ENCODE measurements at regions not wholly inside any gene's neighbourhood (a gene's known extent, or its start where the extent isn't known, plus 50 kb on each side); places are given as distances from the start of the nearest gene placed in this dataset.
A peak's percentile ranks its signal among the peaks of the same experiment; 100 is the strongest.
"Not testable (repeated sequence)": the region's sequence is repeated elsewhere in the genome, so short reads cannot be mapped to it uniquely, and the experiment has no call there.

- Histone ChIP-seq H3K27ac (no peak overlapping the region), H3K4me1 (no peaks in the 10 kb centered on the region), H3K27me3 (no peaks in the 10 kb centered on the region), H3K9me3 (no peaks in the 10 kb centered on the region), H3K36me3 (replicated peaks in 1 of 2; ENCODE audit: insufficient read depth in 1 of 2, low read depth in 2 of 2) (no peaks in the 10 kb centered on the region), H3K4me3 (no peak overlapping the region)
- intact Hi-C loops (cut with DNase I), result no loop called here
- DNase-seq (no peak), ATAC-seq (no peak)
- 56 to 60% methylated on average over 4 of the region's 4 CpGs for WGBS, 2 donors
- TF ChIP-seq CTCF (IDR thresholded peaks at IDR 0.05) (no peak), POLR2A (IDR thresholded peaks at IDR 0.05) (no peak)
Observed at GRCh38 chr16:25563700-25564099, 128.1 kb upstream of the HS3ST4 start.

- H3K9me3 ChIP-seq; H3K4me3 ChIP-seq; H3K36me3 ChIP-seq (replicated peaks in 1 of 2; ENCODE audit: insufficient read depth in 1 of 2, low read depth in 2 of 2); H3K27me3 ChIP-seq; H3K27ac ChIP-seq; ATAC-seq; DNase-seq; intact Hi-C loops (cut with DNase I); H3K4me1 ChIP-seq: not testable (repeated sequence)
- WGBS, 2 donors, result 85 to 90% methylated on average over 3 of the region's 3 CpGs
Observed at GRCh38 chr16:25561723-25562122, 130.0 kb upstream of the HS3ST4 start.

- H3K27ac ChIP-seq; H3K36me3 ChIP-seq (replicated peaks in 1 of 2; ENCODE audit: insufficient read depth in 1 of 2, low read depth in 2 of 2); H3K9me3 ChIP-seq; intact Hi-C loops (cut with DNase I); ATAC-seq; DNase-seq; H3K27me3 ChIP-seq; H3K4me1 ChIP-seq; H3K4me3 ChIP-seq: not testable (repeated sequence)
- 68% methylated on average over 4 of the region's 4 CpGs for WGBS, 2 donors
Observed at GRCh38 chr16:25556968-25557312, 134.8 kb upstream of the HS3ST4 start.

GRCh38 chr16:25556289-25556967, 135.3 kb upstream of the HS3ST4 start:
- H3K4me3 ChIP-seq; H3K36me3 ChIP-seq (replicated peaks in 1 of 2; ENCODE audit: insufficient read depth in 1 of 2, low read depth in 2 of 2); H3K27me3 ChIP-seq; ATAC-seq; H3K9me3 ChIP-seq; H3K27ac ChIP-seq; intact Hi-C loops (cut with DNase I); H3K4me1 ChIP-seq: not testable (repeated sequence)
- 63 to 67% methylated on average over 9 to 15 of the region's 15 CpGs for WGBS, 2 donors
- DNase-seq, result peak in 1 of 4 donors; percentile 5

- TF ChIP-seq POLR2A (IDR thresholded peaks at IDR 0.05) (no peak), CTCF (IDR thresholded peaks at IDR 0.05) (no peak)
- ATAC-seq (no peak), DNase-seq (peak in 1 of 4 donors; percentile 7)
- intact Hi-C loops (cut with DNase I), result no loop called here
- Histone ChIP-seq H3K4me3 (no peak overlapping the region), H3K4me1 (peaks cover 3% of the 10 kb centered on the region), H3K27ac (no peak overlapping the region), H3K36me3 (replicated peaks in 1 of 2; ENCODE audit: insufficient read depth in 1 of 2, low read depth in 2 of 2) (no peaks in the 10 kb centered on the region), H3K27me3 (no peaks in the 10 kb centered on the region), H3K9me3 (no peaks in the 10 kb centered on the region)
- WGBS, 2 donors, result 67 to 74% methylated on average over 4 of the region's 4 CpGs
Observed at GRCh38 chr16:25553711-25554436, 137.9 kb upstream of the HS3ST4 start.

GRCh38 chr16:25550647-25551046, 141.1 kb upstream of the HS3ST4 start:
- TF ChIP-seq POLR2A (IDR thresholded peaks at IDR 0.05) (no peak), CTCF (IDR thresholded peaks at IDR 0.05) (no peak)
- Histone ChIP-seq H3K9me3 (no peaks in the 10 kb centered on the region), H3K27me3 (no peaks in the 10 kb centered on the region), H3K36me3 (replicated peaks in 1 of 2; ENCODE audit: insufficient read depth in 1 of 2, low read depth in 2 of 2) (no peaks in the 10 kb centered on the region), H3K4me1 (peaks cover 3% of the 10 kb centered on the region), H3K27ac (no peak overlapping the region), H3K4me3 (no peak overlapping the region)
- DNase-seq (no peak), ATAC-seq (no peak)
- 80 to 85% methylated on average over 1 of the region's 1 CpG for WGBS, 2 donors
- intact Hi-C loops (cut with DNase I), result no loop called here

Data from body of pancreas (tissue), 4 donors.